ENCODE measurements at regions not wholly inside any gene's neighbourhood (a gene's known extent, or its start where the extent isn't known, plus 50 kb on each side); places are given as distances from the start of the nearest gene placed in this dataset.

GRCh38 chr16:9476744-9477143, 385.3 kb downstream of the HAPSTR1 start:
- TF ChIP-seq ZBTB1 (CRISPR knock-in tag; IDR thresholded peaks at IDR 0.05; ENCODE audit: borderline replicate concordance, low read depth) = no peak
- TF ChIP-seq EZH2 (IDR thresholded peaks at IDR 0.05; ENCODE audit: borderline replicate concordance, low read depth, low read length) = no peak
- TF ChIP-seq ZNF23 (CRISPR knock-in tag; IDR thresholded peaks at IDR 0.05) = no peak
- no peak for TF ChIP-seq ARHGAP35 (IDR thresholded peaks at IDR 0.05; ENCODE audit: partially characterized antibody)
- no peak for TF ChIP-seq SIN3A (IDR thresholded peaks at IDR 0.05; ENCODE audit: borderline replicate concordance in 2 of 2, control insufficient read depth in 1 of 2, low read depth in 2 of 2, low read length in 2 of 2)
- TF ChIP-seq EP300 (IDR thresholded peaks at IDR 0.05; ENCODE audit: low read length) = no peak
- TF ChIP-seq ZFP1 (CRISPR knock-in tag; IDR thresholded peaks at IDR 0.05) = no peak
- TF ChIP-seq SMC3 (conservative IDR thresholded peaks at IDR 0.05; ENCODE audit: insufficient read depth, low read depth, low read length) = no peak
- no peak for TF ChIP-seq CTCF (IDR thresholded peaks at IDR 0.05 in 2 of 3, conservative IDR thresholded peaks at IDR 0.05 in 1 of 3; ENCODE audit: insufficient read depth in 2 of 3, low read depth in 1 of 3, low read length in 3 of 3)
